Stimulated activated CD8-positive, alpha-beta memory T cell treated with anti-CD3 and anti-CD28 coated beads, Interleukin-7, amount 100 ng/mL, for 24 hours (primary cell): ENCODE measurements at regions not wholly inside any gene's neighbourhood (a gene's known extent, or its start where the extent isn't known, plus 50 kb on each side); places are given as distances from the start of the nearest gene placed in this dataset.

ENCODE experiments used
- DNase-seq: peaks from one replicate; pipeline ENCODE4 v3.0.0-alpha.2; 2020; ENCODE audit warnings: low read depth

- DNase-seq = no peak
Observed at GRCh38 chr3:103894162-103894822, 1459.5 kb downstream of the ZPLD1 start.

GRCh38 chr3:103899328-103899727, 1464.5 kb downstream of the ZPLD1 start:
- no peak for DNase-seq

DNA sequence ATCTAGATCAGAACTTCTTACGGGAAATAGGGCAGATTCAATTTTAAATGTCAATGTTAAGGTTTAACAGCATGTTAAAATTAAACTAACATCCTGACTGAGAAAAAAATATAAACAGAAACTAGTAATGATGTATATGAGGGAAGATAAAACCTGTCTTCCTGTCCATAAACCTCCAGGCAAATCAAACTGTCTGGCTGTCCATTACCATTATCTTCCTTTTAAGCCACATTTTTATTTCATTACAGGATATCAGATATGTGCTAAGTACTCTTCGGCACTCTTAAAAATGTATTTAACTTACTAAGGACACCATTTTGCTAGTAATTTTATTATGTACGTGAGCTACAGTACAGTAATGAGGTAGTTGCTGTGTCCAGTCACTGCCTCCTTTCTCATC, 1461.7 kb upstream of the ALCAM start:
- no peak for DNase-seq

GRCh38 chr3:103906304-103906703, 1460.4 kb upstream of the ALCAM start:
- no peak for DNase-seq

GRCh38 chr3:103906808-103907207, 1459.9 kb upstream of the ALCAM start:
- no peak for DNase-seq

GRCh38 chr3:103907567-103907966, 1459.1 kb upstream of the ALCAM start:
- no peak for DNase-seq

DNA sequence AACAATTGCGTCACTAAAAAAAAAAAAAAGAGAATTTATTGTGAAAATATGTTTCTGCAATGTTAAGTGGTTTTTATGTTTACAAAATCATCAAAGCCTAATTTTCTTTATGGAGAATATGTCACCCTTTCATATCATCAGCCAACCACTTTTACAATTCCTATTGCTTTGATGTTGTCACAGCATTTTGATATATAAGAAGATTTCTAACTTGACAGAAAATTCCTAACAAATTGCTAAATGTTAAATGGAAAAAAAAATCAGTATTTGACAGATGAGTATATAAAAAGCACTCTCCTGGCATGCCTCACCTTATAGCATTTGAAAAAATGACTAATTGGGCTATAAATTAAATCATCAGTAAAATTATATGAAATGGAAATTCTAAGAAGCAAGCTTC, 1457.3 kb upstream of the ALCAM start:
- DNase-seq = no peak

GRCh38 chr3:103918336-103918735, 1448.4 kb upstream of the ALCAM start:
- no peak for DNase-seq

DNA sequence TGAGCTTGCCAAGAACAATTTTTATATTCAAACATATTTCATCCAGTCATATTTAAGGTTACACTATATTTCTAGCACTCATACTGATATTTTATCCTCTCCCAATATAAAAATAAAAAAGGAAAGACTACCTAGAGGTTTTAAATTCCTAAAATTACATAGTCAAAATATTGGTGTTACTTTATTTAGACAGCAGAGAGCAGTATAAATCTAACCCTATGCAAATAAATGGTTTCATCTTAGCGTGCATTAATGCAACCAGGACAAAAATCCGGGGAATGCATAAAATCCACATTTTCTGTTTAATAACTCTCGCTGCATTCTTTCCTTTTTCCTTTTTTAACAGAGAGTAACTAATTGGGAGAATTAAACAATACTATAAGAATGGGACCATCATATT, 1447.4 kb upstream of the ALCAM start:
- DNase-seq = no peak

DNA sequence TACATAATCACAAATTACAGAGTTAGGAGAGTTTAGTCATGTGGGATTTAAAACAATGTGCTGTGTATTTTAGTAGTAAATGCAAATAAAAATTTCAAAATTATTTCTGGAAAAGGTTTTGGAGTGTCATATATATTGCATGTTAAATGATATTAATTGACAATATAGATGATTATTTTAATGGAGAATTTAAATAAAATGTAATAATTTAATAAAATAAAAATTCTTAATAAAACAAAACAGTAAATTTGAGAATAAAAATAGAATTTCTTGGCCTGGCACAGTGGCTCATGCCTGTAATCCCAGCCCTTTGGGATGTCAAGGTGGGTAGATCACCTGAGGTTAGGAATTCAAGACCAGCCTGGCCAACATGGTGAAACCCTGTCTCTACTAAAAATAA, 1442.8 kb upstream of the ALCAM start:
- no peak for DNase-seq

- DNase-seq = no peak
Observed at GRCh38 chr3:103924544-103924943, 1442.2 kb upstream of the ALCAM start.

- DNase-seq = no peak
Observed at GRCh38 chr3:103926936-103927335, 1439.8 kb upstream of the ALCAM start.

GRCh38 chr3:103927896-103928295, 1438.8 kb upstream of the ALCAM start:
- no peak for DNase-seq

DNA sequence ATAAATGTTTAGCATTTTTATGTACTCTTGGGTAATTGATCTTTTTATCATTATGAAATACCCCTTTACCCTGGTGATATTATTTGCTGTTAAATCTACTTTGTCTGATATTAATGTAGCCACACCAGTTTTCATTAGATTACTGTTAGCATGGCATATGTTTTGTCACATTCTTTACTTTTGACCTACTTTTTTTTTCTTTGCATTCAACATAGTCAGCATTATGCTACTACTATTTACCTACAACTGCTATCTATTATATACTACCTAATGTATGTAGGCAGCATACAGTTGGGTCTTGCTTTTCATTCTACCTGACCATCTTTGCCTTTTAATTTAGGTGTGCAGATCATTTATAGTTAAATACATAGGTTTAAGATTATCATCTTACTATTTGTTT, 1429.6 kb upstream of the ALCAM start:
- no peak for DNase-seq

- no peak for DNase-seq
Observed at GRCh38 chr3:103947062-103947461, 1419.6 kb upstream of the ALCAM start.

DNA sequence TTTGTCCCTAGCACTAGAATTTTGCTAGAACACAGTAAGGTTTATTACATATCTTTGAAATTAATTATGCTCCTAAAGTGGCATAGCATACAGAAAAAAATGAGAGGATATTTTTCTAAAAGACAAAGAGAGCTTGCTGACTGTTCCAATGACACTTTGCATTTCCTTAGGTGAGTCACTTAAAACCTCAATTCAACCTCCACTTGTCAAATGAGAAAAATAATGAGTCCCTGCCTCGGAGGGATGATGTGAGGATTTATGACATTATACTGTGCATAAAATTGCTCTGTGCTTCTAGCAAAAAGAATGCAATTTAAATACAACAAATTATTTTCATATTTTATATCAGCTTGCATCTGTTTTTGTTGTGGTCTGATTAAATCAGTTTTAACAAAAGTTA, 1417.0 kb upstream of the ALCAM start:
- no peak for DNase-seq

DNA sequence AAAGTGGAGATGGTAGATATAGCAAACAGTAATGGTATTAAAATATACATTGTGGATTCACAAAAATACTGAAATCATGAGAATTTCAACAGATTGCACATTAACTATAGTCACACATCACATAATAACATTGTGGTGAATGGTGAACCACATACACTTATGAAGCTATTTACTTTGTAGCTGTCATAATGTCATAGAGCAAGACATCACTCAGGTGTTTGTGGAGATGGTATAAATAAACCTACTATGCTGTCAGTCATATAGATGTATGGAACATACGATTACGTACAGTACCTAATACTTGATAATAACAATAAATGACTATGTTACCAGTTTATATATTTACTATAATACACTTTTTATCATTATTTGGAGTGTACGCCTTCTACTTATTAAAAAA, 1416.0 kb upstream of the ALCAM start:
- no peak for DNase-seq

DNA sequence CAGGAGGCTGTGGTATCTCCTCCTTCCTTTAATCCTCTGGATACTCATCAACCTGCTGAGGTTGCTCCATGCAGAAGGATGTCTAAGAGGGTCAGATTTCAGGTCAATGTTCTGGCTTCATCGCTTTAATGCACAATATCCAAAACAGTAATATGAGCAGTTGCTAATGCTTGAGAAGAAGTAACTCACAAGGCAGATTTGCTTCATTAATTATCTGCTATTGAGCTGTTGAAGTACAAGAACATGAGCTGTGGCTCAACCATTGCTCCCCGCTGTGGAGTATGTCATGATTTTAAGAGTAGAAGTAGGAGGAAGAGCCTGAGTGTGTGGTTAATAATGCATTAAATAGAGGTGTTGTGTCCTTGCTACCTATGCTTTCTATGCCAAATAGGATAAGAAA, 1412.9 kb upstream of the ALCAM start:
- no peak for DNase-seq

DNA sequence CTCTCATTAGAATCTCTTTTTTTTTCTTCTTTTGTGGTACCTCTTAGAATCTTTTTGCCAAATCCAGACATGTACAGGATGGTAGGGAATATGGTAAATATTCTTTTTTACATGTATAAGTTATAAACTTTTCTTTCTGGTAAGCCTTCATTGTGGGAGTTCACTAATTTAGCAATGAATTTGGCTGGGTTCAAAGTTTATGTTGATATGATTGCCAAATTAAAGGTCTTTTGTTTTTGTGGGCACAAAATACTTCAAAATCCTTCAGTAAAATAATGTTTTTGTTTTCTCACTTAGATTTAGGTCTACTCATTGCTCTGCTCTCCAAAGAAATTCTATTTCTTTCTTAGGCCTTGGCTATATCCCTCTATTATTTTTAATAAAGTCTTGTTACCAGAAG, 1405.9 kb upstream of the ALCAM start:
- no peak for DNase-seq

DNA sequence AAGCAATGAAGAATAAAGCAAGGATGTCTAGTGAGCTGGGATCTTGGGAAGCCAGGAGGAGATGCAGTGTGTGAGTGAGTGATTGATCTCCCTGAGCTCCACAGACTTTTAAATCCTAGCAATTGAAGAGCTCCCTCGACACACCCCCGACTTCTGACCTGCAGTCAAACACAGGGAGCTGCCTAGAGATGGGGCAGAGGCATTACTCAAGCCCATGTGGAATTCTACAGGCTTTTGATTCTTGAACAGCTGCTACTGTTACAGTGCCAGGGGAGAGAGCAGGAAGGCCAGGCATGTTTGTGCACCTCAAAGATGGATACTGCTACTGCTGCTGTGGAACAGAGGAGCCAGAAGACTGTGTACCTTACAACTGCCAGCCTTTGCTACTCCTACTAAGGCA, 1403.1 kb upstream of the ALCAM start:
- no peak for DNase-seq

GRCh38 chr3:103965764-103966163, 1400.9 kb upstream of the ALCAM start:
- no peak for DNase-seq

- DNase-seq = no peak
Observed at GRCh38 chr3:103966749-103967148, 1400.0 kb upstream of the ALCAM start.

- no peak for DNase-seq
Observed at GRCh38 chr3:103968131-103968530, 1398.6 kb upstream of the ALCAM start.

DNA sequence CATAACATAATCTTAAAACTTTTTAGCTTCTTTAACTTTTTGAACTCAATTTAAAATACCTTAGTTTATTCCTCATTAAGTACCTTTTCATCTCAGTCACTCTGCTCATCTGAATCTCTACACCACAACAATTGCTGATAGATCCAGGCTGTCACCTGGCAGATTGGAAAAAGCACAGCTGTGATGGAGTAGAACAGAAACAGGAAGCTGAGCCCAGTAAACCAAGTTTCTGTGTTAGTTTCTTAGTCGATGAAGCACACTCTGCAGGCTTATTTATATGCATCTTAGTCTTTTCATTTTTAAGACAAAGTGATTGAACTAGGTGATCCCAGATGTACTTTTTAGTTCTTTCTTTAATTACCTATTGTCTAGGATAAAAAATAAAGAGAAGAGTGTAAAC, 1398.0 kb upstream of the ALCAM start:
- DNase-seq = no peak

GRCh38 chr3:103976931-103977339, 1389.8 kb upstream of the ALCAM start:
- no peak for DNase-seq
